ENCODE measurements at regions not wholly inside any gene's neighbourhood (a gene's known extent, or its start where the extent isn't known, plus 50 kb on each side); places are given as distances from the start of the nearest gene placed in this dataset.

- ATAC-seq (no peak), DNase-seq (no peak)
- intact Hi-C loops (cut with DNase I) = no loop called here
Measured at GRCh38 chr9:71632776-71633175, 135.5 kb downstream of the CEMIP2 start.

GRCh38 chr9:71630377-71630995 lies 137.8 kb downstream of the CEMIP2 start:
- ATAC-seq = peak in 1 of 2 donors; percentile 76
- intact Hi-C loops (cut with DNase I) = no loop called here
- no peak for DNase-seq

GRCh38 chr9:71629578-71630215 lies 138.6 kb downstream of the CEMIP2 start:
- ATAC-seq = no peak

GRCh38 chr9:71628247-71628646 lies 140.1 kb downstream of the CEMIP2 start:
- intact Hi-C loops (cut with DNase I) = loop anchor here in 1 of 2 donors (5.0 kb wide), 1 partner anchor 54 kb away; no protein-coding TSS in a partner anchor
- no peak for ATAC-seq
- no peak for DNase-seq

More at GRCh38 chr9:71629578-71630215, 138.6 kb downstream of the CEMIP2 start:
- intact Hi-C loops (cut with DNase I) = loop anchor here in 1 of 2 donors (5.0 kb wide), 1 partner anchor 53 kb away; no protein-coding TSS in a partner anchor
- DNase-seq = no peak

- DNase-seq (no peak), ATAC-seq (no peak)
- intact Hi-C loops (cut with DNase I) = loop anchor here in 1 of 2 donors (5.0 kb wide), 1 partner anchor 55 kb away; no protein-coding TSS in a partner anchor
Measured at GRCh38 chr9:71627537-71627936, 140.8 kb downstream of the CEMIP2 start.

GRCh38 chr9:71626395-71626794 lies 141.9 kb downstream of the CEMIP2 start:
- intact Hi-C loops (cut with DNase I) = loop anchor here in 1 of 2 donors (5.0 kb wide), 1 partner anchor 56 kb away; no protein-coding TSS in a partner anchor
- ATAC-seq (no peak), DNase-seq (no peak)

GRCh38 chr9:71624728-71625127 lies 143.6 kb downstream of the CEMIP2 start:
- intact Hi-C loops (cut with DNase I) = loop anchor here in 1 of 2 donors (5.0 kb wide), 1 partner anchor 58 kb away; no protein-coding TSS in a partner anchor
- ATAC-seq = no peak
- DNase-seq = no peak

GRCh38 chr9:71620746-71621145 lies 147.6 kb downstream of the CEMIP2 start:
- no peak for DNase-seq
- intact Hi-C loops (cut with DNase I) = no loop called here
- ATAC-seq = no peak

- ATAC-seq (no peak), DNase-seq (no peak)
- intact Hi-C loops (cut with DNase I) = no loop called here
Measured at GRCh38 chr9:71620331-71620730, 148.0 kb downstream of the CEMIP2 start.

GRCh38 chr9:71619926-71620325 lies 148.4 kb downstream of the CEMIP2 start:
- no peak for ATAC-seq
- intact Hi-C loops (cut with DNase I) = no loop called here

GRCh38 chr9:71614409-71615010 lies 153.8 kb downstream of the CEMIP2 start:
- DNase-seq (no peak), ATAC-seq (no peak)
- intact Hi-C loops (cut with DNase I) = no loop called here

More at GRCh38 chr9:71619926-71620325, 148.4 kb downstream of the CEMIP2 start:
- DNase-seq = no peak

- intact Hi-C loops (cut with DNase I) = no loop called here
- ATAC-seq = no peak
Measured at GRCh38 chr9:71612889-71613288, 155.4 kb downstream of the CEMIP2 start.

GRCh38 chr9:71609448-71609830 lies 158.9 kb downstream of the CEMIP2 start:
- DNase-seq = no peak
- ATAC-seq = no peak
- intact Hi-C loops (cut with DNase I) = loop anchor here in 1 of 2 donors (5.0 kb wide), 1 partner anchor 158 kb away; the partner anchor contains the start of gene CEMIP2

More at GRCh38 chr9:71612889-71613288, 155.4 kb downstream of the CEMIP2 start:
- no peak for DNase-seq

- ATAC-seq (no peak), DNase-seq (no peak)
- intact Hi-C loops (cut with DNase I) = loop anchor here in 1 of 2 donors (5.0 kb wide), 1 partner anchor 158 kb away; the partner anchor contains the start of gene CEMIP2
Measured at GRCh38 chr9:71608825-71609447, 159.4 kb downstream of the CEMIP2 start.

- intact Hi-C loops (cut with DNase I) = loop anchor here in 1 of 2 donors (5.0 kb wide), 1 partner anchor 159 kb away; the partner anchor contains the start of gene CEMIP2
- ATAC-seq = no peak
- DNase-seq = no peak
Measured at GRCh38 chr9:71608021-71608420, 160.3 kb downstream of the CEMIP2 start.

GRCh38 chr9:71607461-71607881 lies 160.8 kb downstream of the CEMIP2 start:
- peak in 1 of 2 donors; percentile 79 for ATAC-seq
- intact Hi-C loops (cut with DNase I) = loop anchor here in 1 of 2 donors (5.0 kb wide), 1 partner anchor 160 kb away; the partner anchor contains the start of gene CEMIP2
- DNase-seq = no peak

- DNase-seq (peak; percentile 76), ATAC-seq (peak in 1 of 2 donors; percentile 75)
- intact Hi-C loops (cut with DNase I) = loop anchor here in 1 of 2 donors (5.0 kb wide), 1 partner anchor 163 kb away; the partner anchor contains the start of gene CEMIP2
Measured at GRCh38 chr9:71604197-71605063, 163.9 kb downstream of the CEMIP2 start.

GRCh38 chr9:71602652-71603051 lies 165.7 kb downstream of the CEMIP2 start:
- no peak for ATAC-seq
- intact Hi-C loops (cut with DNase I) = no loop called here
- DNase-seq = no peak
